Heart left ventricle (tissue), 16 donors: ENCODE measurements at regions not wholly inside any gene's neighbourhood (a gene's known extent, or its start where the extent isn't known, plus 50 kb on each side); places are given as distances from the start of the nearest gene placed in this dataset.

Source experiments
- ATAC-seq, 4 donors: fragments of 200-7000 bp; cut with Tn5 transposase; one replicate each; pipeline ENCODE4 v1.9.1; 2020 to 2022; ENCODE audit warnings: moderate library complexity in 4 of 4, mild to moderate bottlenecking in 3 of 4, moderate number of reproducible peaks in 1 of 4
- DNase-seq, 5 donors: peaks; one replicate each; pipeline ENCODE4 v3.0.0-alpha.2; 2020
- H3K27ac ChIP-seq, 12 donors: fragments of 200-600 bp; sonication (generic) in 4 of 12; one replicate each; pipeline versions ENCODE4 v1.5.0 to v1.8.0; 2016 to 2022; ENCODE audit warnings: mild to moderate bottlenecking in 2 of 12
- H3K27me3 ChIP-seq, 9 donors: fragments of 200-600 bp; sonication (generic) in 2 of 9; one replicate each; pipeline versions ENCODE4 v1.5.1 to v1.8.0; 2016 to 2022; ENCODE audit warnings: mild to moderate bottlenecking in 3 of 9
- H3K36me3 ChIP-seq, 9 donors: fragments of 200-600 bp; sonication (generic) in 2 of 9; one replicate each; pipeline versions ENCODE4 v1.5.0 to v1.8.0; 2018 to 2022; ENCODE audit warnings: mild to moderate bottlenecking in 2 of 9
- H3K4me1 ChIP-seq, 12 donors: fragments of 200-600 bp; sonication (generic) in 4 of 12; one replicate each; pipeline versions ENCODE4 v1.5.0 to v1.8.0; 2016 to 2022; ENCODE audit warnings: mild to moderate bottlenecking in 3 of 12
- H3K4me3 ChIP-seq, 12 donors: fragments of 200-600 bp; sonication (generic) in 4 of 12; one replicate each; pipeline versions ENCODE4 v1.5.0 to v1.8.0; 2017 to 2022; ENCODE audit warnings: mild to moderate bottlenecking in 9 of 12, moderate library complexity in 4 of 12
- H3K9me3 ChIP-seq, 12 donors: fragments of 200-600 bp; sonication (generic) in 4 of 12; one replicate each; pipeline versions ENCODE4 v1.5.0 to v1.8.0; 2016 to 2022; ENCODE audit warnings: mild to moderate bottlenecking in 1 of 12
- CTCF ChIP-seq, 12 donors: fragments of 200-600 bp; sonication (generic) in 4 of 12; IDR thresholded peaks; one replicate each; pipeline versions ENCODE4 v1.5.0 to v1.8.0; 2018 to 2022; ENCODE audit warnings: antibody characterized with exemption in 12 of 12, mild to moderate bottlenecking in 5 of 12
- POLR2A ChIP-seq, 2 donors: fragments of 450-650 bp; IDR thresholded peaks; one replicate each; pipeline ENCODE4 v1.6.1; 2017; ENCODE audit warnings: antibody characterized with exemption in 2 of 2, mild to moderate bottlenecking in 2 of 2, moderate library complexity in 2 of 2
- WGBS, 4 donors: extraction: QIAGEN DNeasy Blood & Tissue Kit in 2 of 4; methylation state at CpG; one replicate each; pipeline versions ENCODE4 v1.1.5 to v1.1.7; 2013 to 2018; 5-methylcytosine and 5-hydroxymethylcytosine counted together
- intact Hi-C, 10 donors: fragments of 100-400 bp; cut with DNase I; formaldehyde crosslinking; loops; one replicate each; pipeline versions ENCODE4 v1.11.1 to v1.14.2; 2022
- donor health status: ischemic (EF 13 %, LVEDD 7.1; RV severe dilation, severe dysfunction).
- donor health status: healthy with polysubstance abuse.
- donor health status: DM: no; HTN: yes; CAD: no.
- donor health status: DM: no; HTN: no; CAD: no.
- donor health status: ischemic (EF 25% LVEDD 6.9; RV normal size, moderate dysfunction).
- donor health status: ischemic (EF 25% LVEDD 5.7; RV mildly dilated, moderate dysfunction).
- donor health status: healthy.
- donor health status: DM: yes; HTN: yes; CAD: no.
- donor health status: ischemic (EF 35%, LVEDD 5.7; RV mildly dilated, moderate dysfunction).
- donor health status: nonischemic (EF 11% LVEDD 7.7; RV severe dilation, severe dysfunction).
- donor health status: DM: yes; HTN: yes; CAD: no.
- donor health status: PGD.
- donor health status: ischemic (EF 29% LVEDD 5.4; RV normal size, mild dysfunction).
- donor health status: nonischemic (EF 23%, LVEDD 6.1; RV moderate dilation, normal function).

GRCh38 chr11:127607487-127608085 is 607.0 kb upstream of the KIRREL3 start:
- no peak for DNase-seq
- Histone ChIP-seq H3K9me3 (no peaks in the 10 kb centered on the region), H3K36me3 (no peaks in the 10 kb centered on the region), H3K4me1 (no peaks in the 10 kb centered on the region), H3K4me3 (no peak overlapping the region), H3K27ac (no peak overlapping the region), H3K27me3 (no peaks in the 10 kb centered on the region)
- 76 to 88% (median 82%) methylated on average over 9 of the region's 9 CpGs for WGBS, 4 donors
- intact Hi-C loops: no loop called here
- TF ChIP-seq CTCF (IDR thresholded peaks at IDR 0.05): no peak
- no peak for TF ChIP-seq POLR2A (IDR thresholded peaks at IDR 0.05)
- no peak for ATAC-seq

- intact Hi-C loops: no loop called here
- no peak overlapping the region for H3K27ac ChIP-seq
Observed at GRCh38 chr11:127601578-127601977, 601.0 kb upstream of the KIRREL3 start.

GRCh38 chr11:127600674-127601073 is 600.1 kb upstream of the KIRREL3 start:
- WGBS, 4 donors: 72 to 91% (median 85%) methylated on average over 2 of the region's 2 CpGs
- H3K4me3 ChIP-seq: no peak overlapping the region
- intact Hi-C loops: no loop called here
- no peaks in the 10 kb centered on the region for H3K4me1 ChIP-seq
- H3K27ac ChIP-seq: no peak overlapping the region
- H3K9me3 ChIP-seq: no peaks in the 10 kb centered on the region
- DNase-seq: no peak
- H3K27me3 ChIP-seq: no peaks in the 10 kb centered on the region
- no peak for ATAC-seq
- no peaks in the 10 kb centered on the region for H3K36me3 ChIP-seq
- TF ChIP-seq POLR2A (IDR thresholded peaks at IDR 0.05): no peak
- TF ChIP-seq CTCF (IDR thresholded peaks at IDR 0.05): no peak

More at GRCh38 chr11:127601578-127601977, 601.0 kb upstream of the KIRREL3 start:
- TF ChIP-seq POLR2A (IDR thresholded peaks at IDR 0.05) (no peak), CTCF (IDR thresholded peaks at IDR 0.05) (no peak)
- H3K4me1 ChIP-seq: no peaks in the 10 kb centered on the region
- H3K36me3 ChIP-seq: no peaks in the 10 kb centered on the region
- H3K4me3 ChIP-seq: no peak overlapping the region
- DNase-seq: no peak
- H3K9me3 ChIP-seq: no peaks in the 10 kb centered on the region
- WGBS, 4 donors: 65 to 78% (median 69%) methylated on average over 3 of the region's 3 CpGs
- no peak for ATAC-seq
- H3K27me3 ChIP-seq: no peaks in the 10 kb centered on the region

- WGBS, 4 donors: 68 to 82% (median 77%) methylated on average over 3 of the region's 3 CpGs
- no peak overlapping the region for H3K4me3 ChIP-seq
- no peak for DNase-seq
- H3K27ac ChIP-seq: no peak overlapping the region
- TF ChIP-seq POLR2A (IDR thresholded peaks at IDR 0.05) (no peak), CTCF (IDR thresholded peaks at IDR 0.05) (no peak)
- no peaks in the 10 kb centered on the region for H3K4me1 ChIP-seq
- H3K9me3 ChIP-seq: no peaks in the 10 kb centered on the region
- H3K27me3 ChIP-seq: no peaks in the 10 kb centered on the region
- no peaks in the 10 kb centered on the region for H3K36me3 ChIP-seq
- ATAC-seq: no peak
- intact Hi-C loops: no loop called here
Observed at GRCh38 chr11:127598476-127598875, 597.9 kb upstream of the KIRREL3 start.
